Erythroblast (primary cell): ENCODE measurements at regions not wholly inside any gene's neighbourhood (a gene's known extent, or its start where the extent isn't known, plus 50 kb on each side); places are given as distances from the start of the nearest gene placed in this dataset.

ENCODE experiments used
- GATA1 ChIP-seq: IDR thresholded peaks from 2 replicates; pipeline ENCODE4 v1.6.1; 2011; ENCODE audit warnings: low read depth, mild to moderate bottlenecking, control low read depth, low read length, moderate library complexity
- POLR2A ChIP-seq: IDR thresholded peaks from 2 replicates; pipeline ENCODE4 v1.6.1; 2011; ENCODE audit warnings: mild to moderate bottlenecking, low read length

DNA sequence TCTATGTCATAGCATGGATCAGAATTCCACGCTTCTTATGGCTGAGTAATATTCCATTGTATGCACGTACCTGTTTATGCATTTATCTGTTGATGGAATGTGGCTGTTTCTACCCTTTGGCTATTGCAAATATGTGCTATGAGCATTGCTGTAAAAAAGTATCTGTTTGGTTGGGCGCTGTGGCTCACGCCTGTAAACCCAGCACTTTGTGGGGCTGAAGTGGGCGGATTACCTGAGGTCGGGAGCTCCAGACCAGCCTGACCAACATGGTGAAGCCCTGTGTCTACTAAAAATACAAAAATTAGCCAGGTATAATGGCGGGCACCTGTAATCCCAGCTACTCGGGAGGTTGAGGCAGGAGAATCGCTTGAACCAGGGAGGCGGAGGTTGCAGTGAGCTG, 182.4 kb downstream of the BCAS1 start:
- TF ChIP-seq POLR2A (no peak), GATA1 (no peak)
